Chondrocyte (in vitro differentiated cells): ENCODE measurements at regions not wholly inside any gene's neighbourhood (a gene's known extent, or its start where the extent isn't known, plus 50 kb on each side); places are given as distances from the start of the nearest gene placed in this dataset.
"Not testable (repeated sequence)": the region's sequence is repeated elsewhere in the genome, so short reads cannot be mapped to it uniquely, and the experiment has no call there.

ENCODE experiments used
- DNase-seq: peaks from one replicate; pipeline ENCODE4 v3.0.0; 2021; ENCODE audit warnings: mixed read lengths, low spot score
- H3K27ac Mint-ChIP-seq: one replicate; pipeline ENCODE4 v1.8.0; 2021; ENCODE audit warnings: mild to moderate bottlenecking, moderate library complexity, mixed read lengths; ENCODE audit not compliant: unreplicated experiment
- H3K27me3 Mint-ChIP-seq: 2 replicates; pipeline ENCODE4 v1.8.0; 2021; ENCODE audit warnings: low read depth, mixed read lengths
- H3K36me3 Mint-ChIP-seq: 2 replicates; pipeline ENCODE4 v1.8.0; 2021; ENCODE audit warnings: low read depth, mixed read lengths
- H3K4me1 Mint-ChIP-seq: 2 replicates; pipeline ENCODE4 v1.8.0; 2021; ENCODE audit warnings: low read depth, mild to moderate bottlenecking, mixed read lengths
- H3K4me3 Mint-ChIP-seq: one replicate; pipeline ENCODE4 v1.8.0; 2021; ENCODE audit warnings: mild to moderate bottlenecking, moderate library complexity, mixed read lengths; ENCODE audit not compliant: unreplicated experiment
- H3K9me3 Mint-ChIP-seq: 2 replicates; pipeline ENCODE4 v1.8.0; 2021; ENCODE audit warnings: low read depth, mixed read lengths
- CTCF ChIP-seq: fragments of 200-600 bp; sonication (generic); IDR thresholded peaks from 2 replicates; pipeline ENCODE4 v1.5.0; 2021; ENCODE audit warnings: antibody characterized with exemption, mild to moderate bottlenecking, moderate library complexity

- H3K36me3 Mint-ChIP-seq: peaks cover 1% of the 10 kb centered on the region
- no peak for TF ChIP-seq CTCF
- no peak overlapping the region for H3K27ac Mint-ChIP-seq
- H3K4me3 Mint-ChIP-seq: no peak overlapping the region
- no peaks in the 10 kb centered on the region for H3K9me3 Mint-ChIP-seq
- H3K4me1 Mint-ChIP-seq: peaks cover 46% of the 10 kb centered on the region
- H3K27me3 Mint-ChIP-seq: peaks cover 5% of the 10 kb centered on the region
- peak; percentile 26 for DNase-seq
Measured at GRCh38 chr20:58573986-58574385, 58.8 kb upstream of the APCDD1L start.

GRCh38 chr20:58573257-58573656 is 58.1 kb upstream of the APCDD1L start:
- H3K4me3 Mint-ChIP-seq: no peak overlapping the region
- H3K9me3 Mint-ChIP-seq: no peaks in the 10 kb centered on the region
- H3K36me3 Mint-ChIP-seq: peaks cover 1% of the 10 kb centered on the region
- DNase-seq: no peak
- peaks cover 53% of the 10 kb centered on the region for H3K4me1 Mint-ChIP-seq
- no peak overlapping the region for H3K27ac Mint-ChIP-seq
- peaks cover 5% of the 10 kb centered on the region for H3K27me3 Mint-ChIP-seq
- no peak for TF ChIP-seq CTCF

GRCh38 chr20:58572428-58572763 is 57.2 kb upstream of the APCDD1L start:
- H3K27me3 Mint-ChIP-seq, H3K36me3 Mint-ChIP-seq, H3K9me3 Mint-ChIP-seq, DNase-seq: not testable (repeated sequence)
- peaks cover 59% of the 10 kb centered on the region for H3K4me1 Mint-ChIP-seq
- H3K27ac Mint-ChIP-seq: peak overlapping the region; percentile 98
- peak overlapping the region; percentile 27 for H3K4me3 Mint-ChIP-seq

- Mint-ChIP-seq H3K27me3 (peaks cover 3% of the 10 kb centered on the region), H3K36me3 (peaks cover 1% of the 10 kb centered on the region), H3K27ac (peak overlapping the region; percentile 98), H3K4me3 (peak overlapping the region; percentile 27), H3K9me3 (no peaks in the 10 kb centered on the region), H3K4me1 (peaks cover 59% of the 10 kb centered on the region)
- peak; percentile 58 for DNase-seq
- no peak for TF ChIP-seq CTCF
Measured at GRCh38 chr20:58571693-58572427, 56.7 kb upstream of the APCDD1L start.

GRCh38 chr20:58571356-58571692 is 56.1 kb upstream of the APCDD1L start:
- Mint-ChIP-seq H3K27ac (peak overlapping the region; percentile 98), H3K36me3 (peaks cover 1% of the 10 kb centered on the region), H3K9me3 (no peaks in the 10 kb centered on the region), H3K27me3 (peaks cover 2% of the 10 kb centered on the region), H3K4me3 (peak overlapping the region; percentile 2), H3K4me1 (peaks cover 59% of the 10 kb centered on the region)
- no peak for TF ChIP-seq CTCF
- DNase-seq: no peak

GRCh38 chr20:58570204-58570859 is 55.1 kb upstream of the APCDD1L start:
- H3K36me3 Mint-ChIP-seq: peaks cover under 1% of the 10 kb centered on the region
- peak overlapping the region; percentile 22 for H3K27ac Mint-ChIP-seq
- no peak for TF ChIP-seq CTCF
- DNase-seq: peak; percentile 46
- peaks cover 59% of the 10 kb centered on the region for H3K4me1 Mint-ChIP-seq
- no peak overlapping the region for H3K4me3 Mint-ChIP-seq
- no peaks in the 10 kb centered on the region for H3K9me3 Mint-ChIP-seq
- H3K27me3 Mint-ChIP-seq: peaks cover 2% of the 10 kb centered on the region
